ENCODE measurements at regions not wholly inside any gene's neighbourhood (a gene's known extent, or its start where the extent isn't known, plus 50 kb on each side); places are given as distances from the start of the nearest gene placed in this dataset.
"Not testable (repeated sequence)": the region's sequence is repeated elsewhere in the genome, so short reads cannot be mapped to it uniquely, and the experiment has no call there.

DNA sequence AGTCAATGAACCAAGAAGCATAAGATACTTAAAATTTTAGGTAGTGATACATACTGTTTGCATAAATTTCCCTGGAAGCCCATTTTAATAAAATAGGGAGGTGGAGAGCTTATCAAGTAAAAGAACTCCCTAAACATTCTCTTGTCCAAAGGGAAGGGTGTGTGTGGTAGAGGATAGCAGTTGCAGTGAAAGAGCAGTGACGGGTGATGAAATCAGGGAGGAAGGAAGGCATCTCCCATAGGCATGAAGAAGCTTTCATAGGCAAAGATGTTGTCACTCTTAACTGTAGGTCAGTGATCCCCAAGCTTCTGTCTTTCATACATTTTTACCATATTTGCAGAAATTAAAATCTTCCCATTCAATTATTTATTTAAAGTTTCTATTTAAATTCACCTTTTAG, 60.0 kb upstream of the ZNF831 start:
- H3K4me1 ChIP-seq (ENCODE audit: insufficient read depth, low read length, poor library complexity, severe bottlenecking), result no peaks in the 10 kb centered on the region
- no peaks in the 10 kb centered on the region for H3K9me3 ChIP-seq (ENCODE audit: low read depth, low read length, poor library complexity, severe bottlenecking)
- BruUV-seq (replicated peaks), result no TSS peak
- H3K27me3 ChIP-seq (replicated peaks; ENCODE audit: insufficient read depth, low read depth, low read length, poor library complexity), result peaks cover 21% of the 10 kb centered on the region
- ChIA-PET POLR2A (ENCODE audit: low non-redundant PET) (no interaction called here), CTCF (no interaction called here)
- TF ChIP-seq, protein P1, sequence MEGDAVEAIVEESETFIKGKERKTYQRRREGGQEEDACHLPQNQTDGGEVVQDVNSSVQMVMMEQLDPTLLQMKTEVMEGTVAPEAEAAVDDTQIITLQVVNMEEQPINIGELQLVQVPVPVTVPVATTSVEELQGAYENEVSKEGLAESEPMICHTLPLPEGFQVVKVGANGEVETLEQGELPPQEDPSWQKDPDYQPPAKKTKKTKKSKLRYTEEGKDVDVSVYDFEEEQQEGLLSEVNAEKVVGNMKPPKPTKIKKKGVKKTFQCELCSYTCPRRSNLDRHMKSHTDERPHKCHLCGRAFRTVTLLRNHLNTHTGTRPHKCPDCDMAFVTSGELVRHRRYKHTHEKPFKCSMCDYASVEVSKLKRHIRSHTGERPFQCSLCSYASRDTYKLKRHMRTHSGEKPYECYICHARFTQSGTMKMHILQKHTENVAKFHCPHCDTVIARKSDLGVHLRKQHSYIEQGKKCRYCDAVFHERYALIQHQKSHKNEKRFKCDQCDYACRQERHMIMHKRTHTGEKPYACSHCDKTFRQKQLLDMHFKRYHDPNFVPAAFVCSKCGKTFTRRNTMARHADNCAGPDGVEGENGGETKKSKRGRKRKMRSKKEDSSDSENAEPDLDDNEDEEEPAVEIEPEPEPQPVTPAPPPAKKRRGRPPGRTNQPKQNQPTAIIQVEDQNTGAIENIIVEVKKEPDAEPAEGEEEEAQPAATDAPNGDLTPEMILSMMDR (conservative IDR thresholded peaks at IDR 0.05; ENCODE audit: low read depth, low read length), result no peak
- no peak for TF ChIP-seq EZH2 (IDR thresholded peaks at IDR 0.05; ENCODE audit: borderline replicate concordance, low read depth, low read length, poor library complexity, severe bottlenecking)
- intact Hi-C loops (cut with micrococcal nuclease; ENCODE audit: unreplicated experiment), result no loop called here
- H3K27ac ChIP-seq (ENCODE audit: low read depth, low read length, poor library complexity, severe bottlenecking), result no peak overlapping the region
- H3K4me3 ChIP-seq (ENCODE audit: low read depth, low read length, poor library complexity, severe bottlenecking), result no peak overlapping the region
- H3K36me3 ChIP-seq (ENCODE audit: insufficient read depth, low read length, poor library complexity, severe bottlenecking), result no peaks in the 10 kb centered on the region
- DNase-seq (ENCODE audit: low spot score), result no peak

DNA sequence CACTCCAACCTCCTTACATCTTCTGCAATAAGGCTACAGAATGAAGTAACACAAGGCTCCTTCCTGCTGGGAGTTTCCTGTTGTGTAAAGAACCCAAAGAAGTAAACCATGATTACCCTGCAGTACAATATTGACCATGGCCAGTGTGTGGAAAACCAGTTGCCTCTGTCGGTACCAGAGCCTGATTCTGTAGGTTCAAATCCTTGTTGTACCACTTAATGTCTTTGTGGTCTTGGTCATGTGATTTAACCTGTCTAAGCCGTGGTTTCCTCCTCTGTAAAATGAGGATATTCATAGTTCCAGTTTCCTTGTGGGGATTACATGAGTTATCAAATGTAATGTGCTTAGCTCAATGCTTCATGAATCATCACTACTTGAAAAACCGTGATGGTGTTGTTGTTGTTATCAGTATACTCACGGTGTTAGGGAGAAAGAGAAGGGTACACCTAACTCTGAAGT, 60.3 kb upstream of the PRELID3B start:
- Histone ChIP-seq H3K4me1 (ENCODE audit: insufficient read depth, low read length, poor library complexity, severe bottlenecking) (no peaks in the 10 kb centered on the region), H3K36me3 (ENCODE audit: insufficient read depth, low read length, poor library complexity, severe bottlenecking) (no peaks in the 10 kb centered on the region), H3K27me3 (replicated peaks; ENCODE audit: insufficient read depth, low read depth, low read length, poor library complexity) (peaks cover 21% of the 10 kb centered on the region), H3K9me3 (ENCODE audit: low read depth, low read length, poor library complexity, severe bottlenecking) (no peaks in the 10 kb centered on the region), H3K4me3 (ENCODE audit: low read depth, low read length, poor library complexity, severe bottlenecking) (no peak overlapping the region), H3K27ac (ENCODE audit: low read depth, low read length, poor library complexity, severe bottlenecking) (no peak overlapping the region)
- no peak for TF ChIP-seq EZH2 (IDR thresholded peaks at IDR 0.05; ENCODE audit: borderline replicate concordance, low read depth, low read length, poor library complexity, severe bottlenecking)
- TF ChIP-seq, protein P1 (conservative IDR thresholded peaks at IDR 0.05; ENCODE audit: low read depth, low read length), result no peak
- intact Hi-C loops (cut with micrococcal nuclease; ENCODE audit: unreplicated experiment), result no loop called here
- BruUV-seq (replicated peaks), result no TSS peak
- DNase-seq (ENCODE audit: low spot score), result no peak
- ChIA-PET POLR2A (ENCODE audit: low non-redundant PET) (no interaction called here), CTCF (no interaction called here)

DNA sequence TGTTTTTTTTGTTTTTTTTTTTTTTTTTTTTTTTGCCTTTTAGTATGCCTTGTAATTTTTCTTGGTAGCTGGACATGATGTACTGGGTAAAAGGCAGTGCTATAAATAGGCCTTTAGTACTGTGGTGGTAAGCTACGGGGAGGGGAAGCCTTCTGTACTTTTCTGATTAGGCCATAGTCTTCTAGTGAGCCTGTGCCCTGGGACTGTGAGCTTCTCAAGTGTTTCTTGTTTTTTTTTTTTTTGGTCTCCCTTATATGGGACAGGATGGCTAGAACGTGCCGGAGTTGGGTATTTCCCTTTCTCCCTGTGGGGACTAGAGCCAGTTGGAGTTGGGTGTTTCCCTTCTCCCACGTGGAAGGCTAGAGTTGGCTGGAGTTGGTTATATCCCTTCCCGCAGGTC, 59.4 kb upstream of the PRELID3B start:
- CTCF ChIA-PET, result no interaction called here
- H3K4me3 ChIP-seq (ENCODE audit: low read depth, low read length, poor library complexity, severe bottlenecking), result no peak overlapping the region
- no peaks in the 10 kb centered on the region for H3K36me3 ChIP-seq (ENCODE audit: insufficient read depth, low read length, poor library complexity, severe bottlenecking)
- H3K27me3 ChIP-seq (replicated peaks; ENCODE audit: insufficient read depth, low read depth, low read length, poor library complexity), result peaks cover 22% of the 10 kb centered on the region
- no TSS peak for BruUV-seq (replicated peaks)
- POLR2A ChIA-PET (ENCODE audit: low non-redundant PET), result no interaction called here
- H3K27ac ChIP-seq (ENCODE audit: low read depth, low read length, poor library complexity, severe bottlenecking), result no peak overlapping the region
- intact Hi-C loops (cut with micrococcal nuclease; ENCODE audit: unreplicated experiment), result no loop called here
- H3K4me1 ChIP-seq (ENCODE audit: insufficient read depth, low read length, poor library complexity, severe bottlenecking), result no peaks in the 10 kb centered on the region
- DNase-seq (ENCODE audit: low spot score), result no peak
- H3K9me3 ChIP-seq (ENCODE audit: low read depth, low read length, poor library complexity, severe bottlenecking), result no peaks in the 10 kb centered on the region
- TF ChIP-seq, protein P1 (conservative IDR thresholded peaks at IDR 0.05; ENCODE audit: low read depth, low read length), result no peak
- no peak for TF ChIP-seq EZH2 (IDR thresholded peaks at IDR 0.05; ENCODE audit: borderline replicate concordance, low read depth, low read length, poor library complexity, severe bottlenecking)

DNA sequence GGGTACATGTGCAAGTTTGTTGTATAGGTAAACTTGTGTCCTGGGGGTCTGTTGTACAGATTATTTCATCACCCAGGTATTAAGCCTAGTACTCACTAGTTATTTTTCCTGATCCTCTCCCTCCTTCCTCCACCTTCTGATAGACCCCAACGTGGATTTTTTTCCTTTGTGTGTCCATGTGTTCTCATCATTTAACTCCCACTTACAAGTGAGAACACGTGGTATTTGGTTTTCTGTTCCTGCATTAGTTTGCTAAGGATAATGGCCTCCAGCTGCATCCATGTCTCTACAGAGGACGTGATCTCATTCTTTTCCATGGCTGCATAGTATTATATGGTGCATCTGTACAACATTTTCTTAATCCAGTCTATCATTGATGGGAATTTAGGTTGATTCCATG, 57.3 kb upstream of the PRELID3B start:
- POLR2A ChIA-PET (ENCODE audit: low non-redundant PET); intact Hi-C loops (cut with micrococcal nuclease; ENCODE audit: unreplicated experiment); DNase-seq (ENCODE audit: low spot score): not testable (repeated sequence)

More for the DNA sequence above, 57.3 kb upstream of the PRELID3B start:
- CTCF ChIA-PET; H3K4me1 ChIP-seq (ENCODE audit: insufficient read depth, low read length, poor library complexity, severe bottlenecking); H3K9me3 ChIP-seq (ENCODE audit: low read depth, low read length, poor library complexity, severe bottlenecking); H3K36me3 ChIP-seq (ENCODE audit: insufficient read depth, low read length, poor library complexity, severe bottlenecking); H3K4me3 ChIP-seq (ENCODE audit: low read depth, low read length, poor library complexity, severe bottlenecking); BruUV-seq (replicated peaks); H3K27ac ChIP-seq (ENCODE audit: low read depth, low read length, poor library complexity, severe bottlenecking): not testable (repeated sequence)
- H3K27me3 ChIP-seq (replicated peaks; ENCODE audit: insufficient read depth, low read depth, low read length, poor library complexity), result peaks cover 25% of the 10 kb centered on the region
